Fibroblast of lung (primary cell): ENCODE measurements at regions not wholly inside any gene's neighbourhood (a gene's known extent, or its start where the extent isn't known, plus 50 kb on each side); places are given as distances from the start of the nearest gene placed in this dataset.
"Not testable (repeated sequence)": the region's sequence is repeated elsewhere in the genome, so short reads cannot be mapped to it uniquely, and the experiment has no call there.

Experiments
- DNase-seq, 2 donors: peaks; one replicate each; pipeline versions ENCODE4 v3.0.0 to v3.0.0-alpha.2; 2010; ENCODE audit warnings: low read depth in 2 of 2
- H2AFZ ChIP-seq: 2 replicates; pipeline ENCODE4 v1.5.1; 2012; ENCODE audit warnings: low read length, control low read depth, inconsistent platforms
- H3K27ac ChIP-seq: 2 replicates; pipeline ENCODE4 v1.5.1; 2011; ENCODE audit warnings: low read length, control low read depth; ENCODE audit not compliant: insufficient read depth
- H3K27me3 ChIP-seq: 2 replicates; pipeline ENCODE4 v1.5.1; 2011; ENCODE audit warnings: mild to moderate bottlenecking, low read length; ENCODE audit not compliant: control insufficient read depth, insufficient read depth
- H3K36me3 ChIP-seq: 2 replicates; pipeline ENCODE4 v1.5.1; 2011; ENCODE audit warnings: low read length; ENCODE audit not compliant: control insufficient read depth, insufficient read depth
- H3K4me1 ChIP-seq: 2 replicates; pipeline ENCODE4 v1.5.1; 2011; ENCODE audit warnings: low read length; ENCODE audit not compliant: control insufficient read depth, insufficient read depth; ENCODE audit errors: extremely low read depth
- H3K4me2 ChIP-seq: 2 replicates; pipeline ENCODE4 v1.5.1; 2011; ENCODE audit warnings: low read length, control low read depth; ENCODE audit not compliant: insufficient read depth; ENCODE audit errors: extremely low read depth
- H3K4me3 ChIP-seq, 4 experiments: fragments of 200-600 bp in 1 of 4; sonication (generic) in 1 of 4; replicated peaks in 1 of 4; 2 replicates each; pipeline ENCODE4 v1.5.1; 2011 to 2016; ENCODE audit warnings: low read length in 4 of 4, low read depth in 3 of 4, mild to moderate bottlenecking in 3 of 4, control low read depth in 2 of 4, inconsistent platforms in 1 of 4, mixed read lengths in 1 of 4; ENCODE audit not compliant: insufficient read depth in 1 of 4; ENCODE audit errors: control extremely low read depth in 1 of 4
- H3K79me2 ChIP-seq: 2 replicates; pipeline ENCODE4 v1.5.1; 2012; ENCODE audit warnings: mild to moderate bottlenecking, low read length, inconsistent platforms; ENCODE audit not compliant: control insufficient read depth, insufficient read depth
- H3K9ac ChIP-seq: 2 replicates; pipeline ENCODE4 v1.5.1; 2011; ENCODE audit warnings: mild to moderate bottlenecking, low read length, control low read depth; ENCODE audit not compliant: insufficient read depth
- H3K9me3 ChIP-seq: 2 replicates; pipeline ENCODE4 v1.5.1; 2012; ENCODE audit warnings: low read depth, low read length; ENCODE audit not compliant: control insufficient read depth, insufficient read depth
- H4K20me1 ChIP-seq: 2 replicates; pipeline ENCODE4 v1.5.1; 2011; ENCODE audit warnings: low read length; ENCODE audit not compliant: control insufficient read depth, insufficient read depth; ENCODE audit errors: extremely low read depth
- CTCF ChIP-seq, 2 donors: IDR thresholded peaks in 1 of 2; conservative IDR thresholded peaks in 1 of 2; 1 replicate in 1 of 2; 2 replicates in 1 of 2; pipeline ENCODE4 v1.5.1; 2011 to 2012; ENCODE audit warnings: low read length in 2 of 2, control low read depth in 1 of 2, inconsistent platforms in 1 of 2, low read depth in 1 of 2, mild to moderate bottlenecking in 1 of 2
- EZH2 ChIP-seq: IDR thresholded peaks from 2 replicates; pipeline ENCODE4 v1.5.1; 2012; ENCODE audit warnings: low read length, control low read depth, mild to moderate bottlenecking; ENCODE audit errors: missing control alignments

- Histone ChIP-seq H3K4me2 (no peak overlapping the region), H2AFZ (no peak overlapping the region), H3K4me1 (no peaks in the 10 kb centered on the region), H3K79me2 (no peaks in the 10 kb centered on the region), H3K9ac (no peak overlapping the region), H3K36me3 (no peaks in the 10 kb centered on the region), H3K9me3 (no peaks in the 10 kb centered on the region), H4K20me1 (no peaks in the 10 kb centered on the region), H3K27ac (no peak overlapping the region), H3K27me3 (no peaks in the 10 kb centered on the region), H3K4me3 (no peak overlapping the region)
- no peak for DNase-seq
- TF ChIP-seq EZH2 (no peak), CTCF (conservative IDR thresholded peaks at IDR 0.05 in 1 of 2, IDR thresholded peaks at IDR 0.05 in 1 of 2; ENCODE audit: low read depth in 1 of 2, low read length in 2 of 2) (no peak)
Observed at GRCh38 chr11:15347969-15348734, 233.4 kb downstream of the INSC start.

GRCh38 chr11:15349413-15349812 is 234.7 kb downstream of the INSC start:
- Histone ChIP-seq H2AFZ (no peak overlapping the region), H4K20me1 (no peaks in the 10 kb centered on the region), H3K79me2 (no peaks in the 10 kb centered on the region), H3K4me1 (no peaks in the 10 kb centered on the region), H3K36me3 (no peaks in the 10 kb centered on the region), H3K4me3 (no peak overlapping the region), H3K9me3 (no peaks in the 10 kb centered on the region), H3K9ac (no peak overlapping the region), H3K27me3 (no peaks in the 10 kb centered on the region), H3K4me2 (no peak overlapping the region), H3K27ac (no peak overlapping the region)
- no peak for TF ChIP-seq CTCF (conservative IDR thresholded peaks at IDR 0.05 in 1 of 2, IDR thresholded peaks at IDR 0.05 in 1 of 2; ENCODE audit: low read depth in 1 of 2, low read length in 2 of 2)
- TF ChIP-seq EZH2, result no peak
- no peak for DNase-seq

DNA sequence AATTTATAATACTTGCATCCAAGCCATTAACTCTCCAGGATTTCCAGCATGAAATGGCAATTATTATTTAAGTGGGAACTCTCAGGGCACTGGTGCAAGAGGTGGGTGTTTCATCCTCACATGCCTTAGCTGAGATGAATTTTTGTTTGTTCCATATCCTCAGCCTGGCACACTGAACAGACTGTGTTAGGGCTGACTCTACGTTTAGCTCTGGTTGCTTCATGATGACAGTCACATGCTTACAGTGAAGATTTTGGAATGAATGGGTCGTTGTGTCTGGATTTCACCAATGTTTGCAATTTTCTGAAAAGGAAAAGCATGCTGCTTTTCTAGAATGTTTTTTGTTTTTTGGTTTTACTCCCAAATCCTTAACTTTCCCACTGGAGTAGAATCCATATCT is 246.6 kb downstream of the INSC start:
- no peaks in the 10 kb centered on the region for H3K27me3 ChIP-seq
- no peak overlapping the region for H3K27ac ChIP-seq
- no peak overlapping the region for H3K9ac ChIP-seq
- no peaks in the 10 kb centered on the region for H4K20me1 ChIP-seq
- H3K79me2 ChIP-seq, result no peaks in the 10 kb centered on the region
- no peak for TF ChIP-seq EZH2
- no peak for TF ChIP-seq CTCF (conservative IDR thresholded peaks at IDR 0.05 in 1 of 2, IDR thresholded peaks at IDR 0.05 in 1 of 2; ENCODE audit: low read depth in 1 of 2, low read length in 2 of 2)
- H3K4me1 ChIP-seq, result no peaks in the 10 kb centered on the region
- H3K36me3 ChIP-seq, result no peaks in the 10 kb centered on the region
- no peak overlapping the region for H3K4me3 ChIP-seq
- no peak for DNase-seq
- no peaks in the 10 kb centered on the region for H3K9me3 ChIP-seq
- H3K4me2 ChIP-seq, result no peak overlapping the region
- H2AFZ ChIP-seq, result no peak overlapping the region

GRCh38 chr11:15365286-15365685 is 250.6 kb downstream of the INSC start:
- not testable (repeated sequence) for H3K4me1 ChIP-seq, H3K9me3 ChIP-seq, H2AFZ ChIP-seq, H3K4me2 ChIP-seq, H3K27me3 ChIP-seq, H3K79me2 ChIP-seq, H3K9ac ChIP-seq, H4K20me1 ChIP-seq, H3K36me3 ChIP-seq, DNase-seq, H3K27ac ChIP-seq, H3K4me3 ChIP-seq
